ENCODE measurements at regions not wholly inside any gene's neighbourhood (a gene's known extent, or its start where the extent isn't known, plus 50 kb on each side); places are given as distances from the start of the nearest gene placed in this dataset.

GRCh38 chr18:78367996-78368395 is 611.6 kb upstream of the SALL3 start:
- Histone ChIP-seq H3K27ac (peak overlapping the region in 1 of 12 donors; percentile 13), H3K27me3 (no peaks in the 10 kb centered on the region), H3K4me3 (no peak overlapping the region), H3K4me1 (no peaks in the 10 kb centered on the region), H3K36me3 (no peaks in the 10 kb centered on the region), H3K9me3 (no peaks in the 10 kb centered on the region)
- ATAC-seq (no peak), DNase-seq (no peak)
- intact Hi-C loops (cut with DNase I) = no loop called here
- 49 to 65% (median 59%) methylated on average over 7 of the region's 7 CpGs for WGBS, 4 donors
- TF ChIP-seq CTCF (IDR thresholded peaks at IDR 0.05) = no peak
- no peak for TF ChIP-seq POLR2A (IDR thresholded peaks at IDR 0.05)

DNA sequence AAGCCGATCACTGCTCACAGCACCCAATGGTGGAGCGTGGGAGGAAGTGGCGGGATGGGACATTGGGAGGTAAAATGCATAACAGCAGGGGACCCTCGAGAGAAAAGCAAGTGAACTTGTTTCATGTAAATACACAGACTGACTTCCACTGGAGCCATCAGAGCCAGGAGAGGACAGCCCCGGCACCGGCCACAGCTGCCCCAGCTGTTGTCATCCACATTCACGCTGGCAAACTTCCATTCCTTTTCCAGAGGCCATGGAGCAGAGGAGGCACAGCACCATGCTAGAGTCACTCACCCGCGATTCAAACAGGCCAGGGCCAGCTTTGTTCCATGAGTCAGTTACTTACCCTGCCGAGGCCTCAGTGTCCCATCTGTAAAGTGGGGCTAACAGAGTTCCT is 610.9 kb upstream of the SALL3 start:
- Histone ChIP-seq H3K27ac (peak overlapping the region in 1 of 12 donors; percentile 13), H3K4me3 (no peak overlapping the region), H3K9me3 (no peaks in the 10 kb centered on the region), H3K36me3 (no peaks in the 10 kb centered on the region), H3K4me1 (no peaks in the 10 kb centered on the region), H3K27me3 (no peaks in the 10 kb centered on the region)
- no peak for ATAC-seq
- WGBS, 4 donors = 69 to 83% (median 78%) methylated on average over 9 to 10 of the region's 10 CpGs
- intact Hi-C loops (cut with DNase I) = no loop called here
- no peak for TF ChIP-seq POLR2A (IDR thresholded peaks at IDR 0.05)
- TF ChIP-seq CTCF (IDR thresholded peaks at IDR 0.05) = no peak
- DNase-seq = no peak

GRCh38 chr18:78376046-78376445 is 603.6 kb upstream of the SALL3 start:
- intact Hi-C loops (cut with DNase I) = no loop called here
- Histone ChIP-seq H3K36me3 (no peaks in the 10 kb centered on the region), H3K27me3 (no peaks in the 10 kb centered on the region), H3K4me1 (no peaks in the 10 kb centered on the region), H3K9me3 (no peaks in the 10 kb centered on the region), H3K27ac (no peak overlapping the region), H3K4me3 (no peak overlapping the region)
- no peak for DNase-seq
- ATAC-seq = no peak
- 78 to 87% (median 83%) methylated on average over 8 of the region's 8 CpGs for WGBS, 4 donors
- TF ChIP-seq CTCF (IDR thresholded peaks at IDR 0.05) (no peak), POLR2A (IDR thresholded peaks at IDR 0.05) (no peak)

DNA sequence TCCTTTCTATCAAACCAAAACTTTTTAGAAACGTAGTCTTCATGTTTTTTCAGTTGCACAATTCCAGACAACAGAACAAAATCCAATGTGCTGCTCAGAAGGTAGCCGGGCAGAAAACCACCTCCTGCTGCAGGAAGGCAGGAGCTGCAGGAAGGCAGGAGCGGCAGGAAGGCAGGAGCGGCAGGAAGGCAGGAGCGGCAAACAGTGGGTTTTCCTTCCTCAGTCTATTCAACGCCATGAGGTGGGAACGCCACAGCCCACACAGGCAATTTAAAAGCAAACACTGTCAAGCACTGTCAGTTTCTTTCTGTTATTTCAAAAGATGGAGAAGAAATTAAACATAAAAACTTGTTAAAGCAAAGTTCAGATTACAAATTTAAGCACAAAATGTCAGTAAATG is 601.2 kb upstream of the SALL3 start:
- TF ChIP-seq CTCF (IDR thresholded peaks at IDR 0.05) (no peak), POLR2A (IDR thresholded peaks at IDR 0.05) (no peak)
- Histone ChIP-seq H3K36me3 (no peaks in the 10 kb centered on the region), H3K27ac (no peak overlapping the region), H3K4me3 (no peak overlapping the region), H3K9me3 (no peaks in the 10 kb centered on the region), H3K4me1 (no peaks in the 10 kb centered on the region), H3K27me3 (no peaks in the 10 kb centered on the region)
- intact Hi-C loops (cut with DNase I) = no loop called here
- DNase-seq (no peak), ATAC-seq (no peak)
- WGBS, 4 donors = 61 to 79% (median 72%) methylated on average over 7 of the region's 7 CpGs

All from heart left ventricle (tissue), 16 donors.